NCI-H2171 (cell line): ENCODE measurements at regions not wholly inside any gene's neighbourhood (a gene's known extent, or its start where the extent isn't known, plus 50 kb on each side); places are given as distances from the start of the nearest gene placed in this dataset.

Experiments used
- DNase-seq: peaks from one replicate; lab custom pipeline; 2025; lab: John Stamatoyannopoulos, UW

- DNase-seq: no peak
Observed at GRCh38 chr1:218642033-218642948, 297.2 kb downstream of the TGFB2 start.

GRCh38 chr1:218643281-218643680, 298.1 kb downstream of the TGFB2 start:
- DNase-seq: no peak

GRCh38 chr1:218643926-218644325, 298.8 kb downstream of the TGFB2 start:
- no peak for DNase-seq

GRCh38 chr1:218646288-218646687, 301.2 kb downstream of the TGFB2 start:
- DNase-seq: no peak

GRCh38 chr1:218656301-218657037, 311.3 kb downstream of the TGFB2 start:
- no peak for DNase-seq

GRCh38 chr1:218658269-218658668, 313.1 kb downstream of the TGFB2 start:
- DNase-seq: no peak

GRCh38 chr1:218658899-218659298, 313.8 kb downstream of the TGFB2 start:
- no peak for DNase-seq

- DNase-seq: no peak
Observed at GRCh38 chr1:218659911-218660677, 315.0 kb downstream of the TGFB2 start.

- DNase-seq: no peak
Observed at GRCh38 chr1:218660678-218661053, 315.5 kb downstream of the TGFB2 start.

GRCh38 chr1:218661411-218661810, 316.3 kb downstream of the TGFB2 start:
- DNase-seq: no peak

GRCh38 chr1:218664385-218665170, 319.4 kb downstream of the TGFB2 start:
- DNase-seq: no peak

- no peak for DNase-seq
Observed at GRCh38 chr1:218665221-218665620, 320.1 kb downstream of the TGFB2 start.

- DNase-seq: no peak
Observed at GRCh38 chr1:218666263-218666662, 321.1 kb downstream of the TGFB2 start.

- DNase-seq: no peak
Observed at GRCh38 chr1:218667781-218668516, 322.8 kb downstream of the TGFB2 start.

GRCh38 chr1:218669431-218669830, 324.3 kb downstream of the TGFB2 start:
- DNase-seq: no peak

GRCh38 chr1:218670875-218671274, 325.7 kb downstream of the TGFB2 start:
- no peak for DNase-seq

- peak; percentile 26 for DNase-seq
Observed at GRCh38 chr1:218671573-218671972, 326.4 kb downstream of the TGFB2 start.

GRCh38 chr1:218673170-218673569, 328.0 kb downstream of the TGFB2 start:
- DNase-seq: no peak

GRCh38 chr1:218674280-218674773, 329.2 kb downstream of the TGFB2 start:
- no peak for DNase-seq

GRCh38 chr1:218677026-218677425, 331.9 kb downstream of the TGFB2 start:
- DNase-seq: no peak

GRCh38 chr1:218679391-218679790, 334.3 kb downstream of the TGFB2 start:
- no peak for DNase-seq
